Eye (tissue), 1 donor: ENCODE measurements at regions not wholly inside any gene's neighbourhood (a gene's known extent, or its start where the extent isn't known, plus 50 kb on each side); places are given as distances from the start of the nearest gene placed in this dataset.
"Not testable (repeated sequence)": the region's sequence is repeated elsewhere in the genome, so short reads cannot be mapped to it uniquely, and the experiment has no call there.

Experiments used
- DNase-seq: peaks from one replicate; pipeline ENCODE4 v3.0.0-alpha.2; 2015

- not testable (repeated sequence) for DNase-seq
Measured at GRCh38 chr19:30933454-30933853, 415.8 kb downstream of the TSHZ3 start.

GRCh38 chr19:30932854-30933253, 416.4 kb downstream of the TSHZ3 start:
- no peak for DNase-seq

- no peak for DNase-seq
Measured at GRCh38 chr19:30930941-30931706, 418.1 kb downstream of the TSHZ3 start.

- DNase-seq, result no peak
Measured at GRCh38 chr19:30927705-30928104, 421.5 kb downstream of the TSHZ3 start.

GRCh38 chr19:30924670-30925069, 424.6 kb downstream of the TSHZ3 start:
- no peak for DNase-seq

- no peak for DNase-seq
Measured at GRCh38 chr19:30924069-30924636, 425.1 kb downstream of the TSHZ3 start.

GRCh38 chr19:30923621-30924020, 425.6 kb downstream of the TSHZ3 start:
- DNase-seq, result no peak

GRCh38 chr19:30923096-30923495, 426.1 kb downstream of the TSHZ3 start:
- no peak for DNase-seq

- no peak for DNase-seq
Measured at GRCh38 chr19:30920222-30920621, 429.0 kb downstream of the TSHZ3 start.

GRCh38 chr19:30919737-30920136, 429.5 kb downstream of the TSHZ3 start:
- DNase-seq, result no peak

GRCh38 chr19:30916238-30916637, 433.0 kb downstream of the TSHZ3 start:
- peak; percentile 7 for DNase-seq

GRCh38 chr19:30911491-30911890, 437.7 kb downstream of the TSHZ3 start:
- DNase-seq, result no peak

GRCh38 chr19:30910485-30911240, 438.6 kb downstream of the TSHZ3 start:
- no peak for DNase-seq

GRCh38 chr19:30909216-30909615, 440.0 kb downstream of the TSHZ3 start:
- DNase-seq, result no peak

GRCh38 chr19:30908262-30908771, 440.9 kb downstream of the TSHZ3 start:
- DNase-seq, result no peak

GRCh38 chr19:30906871-30907270, 442.4 kb downstream of the TSHZ3 start:
- no peak for DNase-seq

GRCh38 chr19:30900051-30900450, 449.2 kb downstream of the TSHZ3 start:
- no peak for DNase-seq

GRCh38 chr19:30898353-30899103, 450.7 kb downstream of the TSHZ3 start:
- DNase-seq, result no peak

- no peak for DNase-seq
Measured at GRCh38 chr19:30897553-30897952, 451.7 kb downstream of the TSHZ3 start.

GRCh38 chr19:30897034-30897433, 452.2 kb downstream of the TSHZ3 start:
- DNase-seq, result no peak

- peak; percentile 73 for DNase-seq
Measured at GRCh38 chr19:30896554-30896953, 452.7 kb downstream of the TSHZ3 start.

GRCh38 chr19:30895946-30896345, 453.3 kb downstream of the TSHZ3 start:
- DNase-seq, result no peak

GRCh38 chr19:30891051-30891450, 458.2 kb downstream of the TSHZ3 start:
- no peak for DNase-seq
